CD14-positive monocyte (primary cell): ENCODE measurements at regions not wholly inside any gene's neighbourhood (a gene's known extent, or its start where the extent isn't known, plus 50 kb on each side); places are given as distances from the start of the nearest gene placed in this dataset.
"Not testable (repeated sequence)": the region's sequence is repeated elsewhere in the genome, so short reads cannot be mapped to it uniquely, and the experiment has no call there.

Source experiments
- DNase-seq, 3 donors: peaks; one replicate each; pipeline ENCODE4 v3.0.0-alpha.2; 2011 to 2022
- H2AFZ ChIP-seq: 2 replicates; pipeline ENCODE4 v1.6.0; 2012; ENCODE audit warnings: mild to moderate bottlenecking, low read depth, low read length, inconsistent platforms; ENCODE audit not compliant: insufficient read depth, poor library complexity, severe bottlenecking
- H3K27ac ChIP-seq, 2 donors: 1 replicate in 1 of 2; 2 replicates in 1 of 2; pipeline ENCODE4 v1.5.1; 2012 to 2013; ENCODE audit warnings: low read length in 2 of 2, control low read depth in 1 of 2, inconsistent platforms in 1 of 2, low read depth in 1 of 2, mild to moderate bottlenecking in 1 of 2
- H3K27me3 ChIP-seq, 2 donors: one replicate each; pipeline versions ENCODE4 v1.6.0 to v1.6.1; 2011 to 2013; ENCODE audit warnings: low read length in 2 of 2; ENCODE audit not compliant: control insufficient read depth in 2 of 2, insufficient read depth in 2 of 2
- H3K36me3 ChIP-seq, 2 donors: replicated peaks in 1 of 2; 1 replicate in 1 of 2; 2 replicates in 1 of 2; pipeline versions ENCODE4 v1.5.1 to v1.6.1; 2012 to 2013; ENCODE audit warnings: low read length in 2 of 2, control low read depth in 1 of 2, inconsistent platforms in 1 of 2, mild to moderate bottlenecking in 1 of 2; ENCODE audit not compliant: insufficient read depth in 2 of 2, control insufficient read depth in 1 of 2
- H3K4me1 ChIP-seq, 2 donors: 1 replicate in 1 of 2; 2 replicates in 1 of 2; pipeline versions ENCODE4 v1.5.1 to v1.6.1; 2012 to 2013; ENCODE audit warnings: low read length in 2 of 2, control low read depth in 1 of 2, inconsistent platforms in 1 of 2, mild to moderate bottlenecking in 1 of 2, moderate library complexity in 1 of 2; ENCODE audit not compliant: insufficient read depth in 2 of 2, control insufficient read depth in 1 of 2
- H3K4me2 ChIP-seq: replicated peaks from 2 replicates; pipeline ENCODE3; 2012; ENCODE audit warnings: low read length, moderate library complexity, mild to moderate bottlenecking; ENCODE audit not compliant: poor library complexity, severe bottlenecking; ENCODE audit errors: extremely low read depth
- H3K4me3 ChIP-seq, 3 experiments: fragments of 200-600 bp in 1 of 3; sonication (generic) in 1 of 3; replicated peaks in 1 of 3; 1 replicate in 2 of 3; 2 replicates in 1 of 3; pipeline ENCODE4 v1.5.1; 2011 to 2013; ENCODE audit warnings: low read length in 3 of 3, mild to moderate bottlenecking in 3 of 3, control low read depth in 2 of 3, low read depth in 2 of 3, inconsistent platforms in 1 of 3, moderate library complexity in 1 of 3
- H3K79me2 ChIP-seq: 2 replicates; pipeline ENCODE4 v1.6.0; 2012; ENCODE audit warnings: mild to moderate bottlenecking, control low read depth, inconsistent platforms, low read length, moderate library complexity; ENCODE audit not compliant: insufficient read depth
- H3K9ac ChIP-seq: 2 replicates; pipeline ENCODE4 v1.6.0; 2017; ENCODE audit warnings: low read length, mild to moderate bottlenecking; ENCODE audit not compliant: insufficient read depth, poor library complexity, severe bottlenecking
- H3K9me3 ChIP-seq, 2 donors: replicated peaks in 1 of 2; 1 replicate in 1 of 2; 2 replicates in 1 of 2; pipeline versions ENCODE4 v1.5.1 to v1.6.1; 2012 to 2013; ENCODE audit warnings: low read length in 2 of 2, control low read depth in 1 of 2; ENCODE audit not compliant: control insufficient read depth in 1 of 2, insufficient read depth in 1 of 2
- H4K20me1 ChIP-seq: 2 replicates; pipeline ENCODE4 v1.6.0; 2012; ENCODE audit warnings: mild to moderate bottlenecking, low read length, control low read depth, moderate library complexity; ENCODE audit not compliant: insufficient read depth
- H3K27ac Mint-ChIP-seq, 7 donors: one replicate each; pipeline ENCODE4 v1.8.0; 2020; ENCODE audit warnings: mild to moderate bottlenecking in 7 of 7, mixed read lengths in 7 of 7, moderate library complexity in 6 of 7, inconsistent platforms in 2 of 7
- H3K27me3 Mint-ChIP-seq, 3 donors: one replicate each; pipeline ENCODE4 v1.8.0; 2021 to 2022; ENCODE audit warnings: low read depth in 3 of 3, mild to moderate bottlenecking in 3 of 3, mixed read lengths in 3 of 3, moderate library complexity in 3 of 3, inconsistent platforms in 1 of 3
- H3K36me3 Mint-ChIP-seq, 2 donors: one replicate each; pipeline ENCODE4 v1.8.0; 2020; ENCODE audit warnings: mixed read lengths in 2 of 2, inconsistent platforms in 1 of 2, mild to moderate bottlenecking in 1 of 2
- H3K4me1 Mint-ChIP-seq: one replicate; pipeline ENCODE4 v1.8.0; 2020; ENCODE audit warnings: mild to moderate bottlenecking, mixed read lengths
- H3K4me3 Mint-ChIP-seq, 2 donors: one replicate each; pipeline ENCODE4 v1.8.0; 2020; ENCODE audit warnings: mild to moderate bottlenecking in 2 of 2, mixed read lengths in 2 of 2, moderate library complexity in 1 of 2
- H3K9me3 Mint-ChIP-seq, 7 donors: one replicate each; pipeline ENCODE4 v1.8.0; 2020 to 2022; ENCODE audit warnings: mixed read lengths in 7 of 7, mild to moderate bottlenecking in 6 of 7, moderate library complexity in 6 of 7, inconsistent platforms in 2 of 7
- whole genome bisulfite sequencing: methylation state at CpG from one replicate; pipeline ENCODE4 v1.1.5; 2013; ENCODE audit warnings: missing lambda C conversion rate; ENCODE audit not compliant: insufficient coverage; 5-methylcytosine and 5-hydroxymethylcytosine counted together
- intact Hi-C, 2 donors: fragments of 100-400 bp; cut with micrococcal nuclease; formaldehyde crosslinking; loops; one replicate each; pipeline versions ENCODE4 v1.15.0 to v1.15.1; 2023

GRCh38 chr4:8985786-8986185 is 114.1 kb upstream of the HMX1 start:
- H3K79me2 ChIP-seq, H3K36me3 Mint-ChIP-seq, intact Hi-C loops, H3K9me3 ChIP-seq, H2AFZ ChIP-seq, H3K4me1 ChIP-seq, H3K4me3 Mint-ChIP-seq, H3K4me1 Mint-ChIP-seq, H3K4me3 ChIP-seq, DNase-seq, H3K27me3 Mint-ChIP-seq, H3K9me3 Mint-ChIP-seq, H3K4me2 ChIP-seq, H3K27me3 ChIP-seq, H3K36me3 ChIP-seq, H3K9ac ChIP-seq, H3K27ac ChIP-seq, H4K20me1 ChIP-seq, H3K27ac Mint-ChIP-seq: not testable (repeated sequence)
- WGBS, result 95% methylated on average over 14 of the region's 15 CpGs

DNA sequence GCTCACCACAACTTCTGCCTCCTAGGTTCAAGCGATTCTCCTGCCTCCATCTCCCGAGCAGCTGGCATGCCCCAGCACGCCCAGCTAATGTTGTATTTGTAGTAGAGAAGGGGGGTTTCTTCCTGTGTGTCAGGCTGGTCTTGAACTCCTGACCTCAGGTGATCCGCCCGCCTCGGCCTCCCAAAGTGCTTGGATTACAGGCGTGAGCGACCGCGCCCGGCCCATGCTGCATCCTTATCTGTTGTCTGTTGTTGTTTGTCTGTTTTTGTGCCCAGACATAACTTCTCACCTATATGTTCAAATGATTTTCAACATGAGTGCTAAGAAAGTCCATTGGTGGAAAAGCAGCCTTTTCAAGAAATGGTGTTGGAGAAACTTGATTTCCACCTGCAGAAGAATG is 113.0 kb upstream of the HMX1 start:
- H4K20me1 ChIP-seq, H3K9me3 ChIP-seq, H3K27me3 Mint-ChIP-seq, H3K36me3 Mint-ChIP-seq, H3K79me2 ChIP-seq, H3K27me3 ChIP-seq, H3K4me3 ChIP-seq, H3K9ac ChIP-seq, H3K36me3 ChIP-seq, H2AFZ ChIP-seq, H3K4me1 ChIP-seq, H3K9me3 Mint-ChIP-seq, H3K27ac ChIP-seq, DNase-seq, H3K4me3 Mint-ChIP-seq, H3K4me2 ChIP-seq, H3K4me1 Mint-ChIP-seq, H3K27ac Mint-ChIP-seq, intact Hi-C loops: not testable (repeated sequence)
- no CpG with 5 or more reads among the region's 11 CpGs for WGBS

DNA sequence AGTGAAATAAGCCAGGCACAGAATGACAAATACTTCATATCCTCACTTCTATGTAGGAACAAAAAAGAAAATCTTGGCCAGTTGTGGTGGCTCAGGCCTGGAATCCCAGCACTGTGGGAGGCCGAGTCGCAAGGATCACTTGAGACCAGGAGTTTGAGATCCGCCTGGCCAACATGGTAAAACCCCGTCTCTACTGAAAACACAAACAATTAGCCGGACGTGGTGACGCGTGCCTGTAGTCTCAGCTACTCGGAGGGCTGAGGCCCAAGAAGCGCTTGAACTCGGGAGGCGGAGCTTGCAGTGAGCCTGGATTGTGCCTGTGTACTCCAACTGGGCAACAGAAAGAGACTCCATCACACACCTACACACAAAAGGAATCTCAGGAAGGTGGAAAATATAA is 112.3 kb upstream of the HMX1 start:
- H3K4me1 Mint-ChIP-seq, H3K4me3 ChIP-seq, DNase-seq, H3K9me3 ChIP-seq, H3K79me2 ChIP-seq, H3K27me3 Mint-ChIP-seq, H3K27me3 ChIP-seq, H3K9ac ChIP-seq, H3K36me3 ChIP-seq, H2AFZ ChIP-seq, H3K4me3 Mint-ChIP-seq, H3K27ac ChIP-seq, intact Hi-C loops, H3K9me3 Mint-ChIP-seq, H3K4me1 ChIP-seq, H3K4me2 ChIP-seq, H3K36me3 Mint-ChIP-seq, H4K20me1 ChIP-seq: not testable (repeated sequence)
- H3K27ac Mint-ChIP-seq, result peak overlapping the region in 1 of 7 donors; percentile 51
- WGBS, result 94% methylated on average over 3 of the region's 12 CpGs

- H3K36me3 Mint-ChIP-seq, H3K4me3 ChIP-seq, H3K4me1 ChIP-seq, H3K4me2 ChIP-seq, H3K27me3 Mint-ChIP-seq, H3K36me3 ChIP-seq, H2AFZ ChIP-seq, H3K27ac ChIP-seq, H3K27me3 ChIP-seq, H3K4me3 Mint-ChIP-seq, DNase-seq, H3K9ac ChIP-seq, H3K4me1 Mint-ChIP-seq, H3K9me3 ChIP-seq, H4K20me1 ChIP-seq, H3K79me2 ChIP-seq, intact Hi-C loops: not testable (repeated sequence)
- H3K9me3 Mint-ChIP-seq, result peaks cover 0 to 13% (median 3%) of the 10 kb centered on the region in 7 donors
- WGBS, result 89% methylated on average over 17 of the region's 24 CpGs
- peak overlapping the region in 1 of 7 donors; percentile 68 for H3K27ac Mint-ChIP-seq
Observed at GRCh38 chr4:8976466-8977128, 105.0 kb upstream of the HMX1 start.
